GM19467 (cell line): ENCODE measurements at regions not wholly inside any gene's neighbourhood (a gene's known extent, or its start where the extent isn't known, plus 50 kb on each side); places are given as distances from the start of the nearest gene placed in this dataset.

ENCODE experiments used
- ATAC-seq: cut with Tn5 transposase; IDR thresholded peaks from one replicate; pipeline ENCODE4 v1.9.1; 2021; ENCODE audit warnings: mild to moderate bottlenecking, moderate library complexity; ENCODE audit not compliant: unreplicated experiment

DNA sequence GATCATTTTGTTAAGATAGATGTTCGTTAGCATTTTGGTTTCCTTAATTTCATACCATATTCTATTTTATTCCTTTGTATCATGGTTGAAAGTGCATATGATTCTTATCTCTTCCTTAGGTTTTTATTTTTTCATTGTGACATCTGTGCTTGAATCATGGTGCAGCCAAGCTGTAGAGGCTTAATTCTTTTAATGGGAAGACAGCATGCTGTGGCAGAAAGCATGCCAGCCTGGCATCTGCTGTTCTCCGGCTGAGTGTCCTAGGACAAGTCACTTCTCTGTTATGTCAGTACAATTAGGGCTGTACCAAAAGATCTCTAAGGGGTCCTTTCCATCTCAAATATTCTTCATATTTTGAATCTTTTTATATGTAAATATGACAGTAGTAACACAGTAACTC is 68.5 kb upstream of the PMFBP1 start:
- no peak for ATAC-seq

DNA sequence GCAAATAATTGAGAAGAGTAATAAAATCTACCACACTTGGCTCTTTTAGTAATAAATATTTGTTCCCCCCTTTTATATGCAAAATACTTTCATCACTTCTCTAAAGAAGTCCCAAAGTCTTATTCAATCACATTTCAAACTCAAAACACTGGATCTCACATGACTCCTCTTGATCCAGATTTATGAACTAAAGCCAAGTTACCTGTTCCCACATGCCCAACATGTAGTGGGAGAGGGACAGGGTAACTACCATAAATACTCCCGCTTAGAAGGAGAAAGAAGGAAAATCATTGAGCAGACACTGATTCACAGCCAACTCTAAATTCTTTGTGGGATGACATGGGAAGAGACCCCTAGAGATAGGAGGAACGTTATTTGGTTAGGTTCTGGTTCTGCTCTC is 64.9 kb upstream of the PMFBP1 start:
- no peak for ATAC-seq

DNA sequence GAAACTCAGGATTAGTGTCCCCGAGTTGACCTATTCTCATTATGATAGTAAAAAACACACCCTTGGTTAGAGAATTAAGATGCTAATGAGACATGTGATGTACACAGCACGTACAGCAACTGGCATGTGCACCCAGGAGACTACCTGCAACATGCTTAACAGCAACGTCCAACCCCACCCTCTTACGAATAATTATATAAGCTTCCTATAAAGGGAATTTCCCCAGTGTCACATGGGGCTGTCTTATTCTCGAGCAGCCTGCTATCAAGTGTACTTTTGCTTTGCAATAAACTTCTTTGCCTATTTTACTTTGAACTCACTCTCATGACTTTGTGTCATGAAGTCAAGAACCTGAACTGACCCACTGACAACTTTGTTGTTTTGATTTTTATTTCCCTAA is 62.4 kb upstream of the PMFBP1 start:
- no peak for ATAC-seq

DNA sequence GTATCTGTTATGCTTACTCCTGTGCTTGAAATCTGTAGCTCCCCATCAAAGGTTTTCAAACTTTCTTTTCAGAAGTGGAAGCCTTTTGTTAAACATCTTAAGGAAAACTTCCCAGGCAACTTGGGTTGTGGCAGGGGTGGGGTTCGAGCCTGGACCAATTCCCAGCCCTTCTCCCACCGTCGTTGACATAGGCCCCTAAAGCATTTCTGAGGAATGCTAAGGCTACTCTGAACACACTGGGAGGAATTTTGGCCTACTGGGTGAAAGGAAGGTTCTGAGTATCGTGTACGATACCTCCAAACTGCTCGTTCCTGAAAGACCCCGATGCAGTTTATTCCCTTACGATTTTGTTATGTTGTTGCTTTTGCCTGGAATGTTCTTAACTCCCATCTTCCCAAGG is 56.1 kb upstream of the PMFBP1 start:
- ATAC-seq: no peak

DNA sequence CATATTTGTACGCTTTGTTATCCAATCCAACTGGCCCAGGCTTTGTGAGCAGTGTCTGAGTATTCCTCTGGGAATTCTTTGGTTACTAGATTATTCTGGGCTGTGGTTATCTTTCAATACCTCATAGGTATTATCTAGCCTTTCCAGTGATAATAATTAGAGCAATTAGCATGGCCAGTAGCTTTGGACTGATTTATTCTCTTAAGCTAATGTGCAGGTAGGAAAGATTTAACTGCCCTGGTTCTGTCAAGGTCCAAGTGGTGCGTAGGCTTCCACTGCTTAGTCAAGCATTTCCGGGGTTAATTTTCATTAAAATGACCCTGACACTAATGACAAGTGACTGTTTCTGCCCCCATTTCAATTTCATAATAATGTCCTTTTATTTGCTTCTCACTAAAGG is 54.2 kb upstream of the PMFBP1 start:
- no peak for ATAC-seq

DNA sequence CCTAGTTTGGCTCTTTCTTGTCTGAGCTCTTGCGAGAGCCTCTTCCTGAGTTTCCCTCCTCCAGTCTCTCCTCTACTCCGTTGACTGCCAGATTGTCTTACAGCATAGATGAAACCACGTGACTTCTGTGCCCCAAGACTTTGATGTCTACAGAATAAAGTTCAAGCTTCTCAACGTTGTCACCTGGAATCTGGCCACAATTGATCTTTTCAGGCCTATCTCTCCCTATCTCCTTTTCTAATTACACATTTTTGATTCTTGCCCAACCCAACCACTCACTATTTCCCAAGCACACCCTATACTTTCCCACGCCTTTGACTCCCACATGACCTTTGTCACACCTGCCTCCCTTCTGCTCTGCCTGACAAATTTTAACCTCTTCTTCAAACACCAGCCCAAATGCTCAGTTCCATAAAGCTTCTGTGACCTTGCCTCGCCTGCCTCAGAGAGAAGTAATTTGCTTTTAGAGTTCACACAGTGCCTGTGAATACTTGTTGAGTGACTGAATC is 52.4 kb upstream of the PMFBP1 start:
- ATAC-seq: no peak

DNA sequence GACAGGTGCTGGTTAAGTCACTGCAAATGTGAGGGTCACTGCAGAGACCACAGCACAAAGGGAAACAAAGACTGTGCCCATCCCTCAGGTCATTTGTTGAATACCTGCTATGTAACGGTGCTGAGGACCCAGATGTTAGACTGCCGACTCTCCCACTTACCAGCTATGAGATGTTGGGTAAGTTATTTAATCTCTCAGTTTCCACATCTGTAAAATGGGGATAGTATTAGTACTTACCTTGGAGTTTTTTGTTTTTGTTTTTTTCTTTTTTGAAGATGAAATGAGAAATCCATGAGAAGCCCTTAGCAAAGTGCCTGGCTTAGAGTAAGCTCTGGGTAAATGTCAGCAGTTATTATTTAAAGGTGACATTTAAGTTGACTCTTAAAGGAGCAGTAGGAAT is 50.5 kb upstream of the PMFBP1 start:
- no peak for ATAC-seq
